ENCODE measurements at regions not wholly inside any gene's neighbourhood (a gene's known extent, or its start where the extent isn't known, plus 50 kb on each side); places are given as distances from the start of the nearest gene placed in this dataset.

DNA sequence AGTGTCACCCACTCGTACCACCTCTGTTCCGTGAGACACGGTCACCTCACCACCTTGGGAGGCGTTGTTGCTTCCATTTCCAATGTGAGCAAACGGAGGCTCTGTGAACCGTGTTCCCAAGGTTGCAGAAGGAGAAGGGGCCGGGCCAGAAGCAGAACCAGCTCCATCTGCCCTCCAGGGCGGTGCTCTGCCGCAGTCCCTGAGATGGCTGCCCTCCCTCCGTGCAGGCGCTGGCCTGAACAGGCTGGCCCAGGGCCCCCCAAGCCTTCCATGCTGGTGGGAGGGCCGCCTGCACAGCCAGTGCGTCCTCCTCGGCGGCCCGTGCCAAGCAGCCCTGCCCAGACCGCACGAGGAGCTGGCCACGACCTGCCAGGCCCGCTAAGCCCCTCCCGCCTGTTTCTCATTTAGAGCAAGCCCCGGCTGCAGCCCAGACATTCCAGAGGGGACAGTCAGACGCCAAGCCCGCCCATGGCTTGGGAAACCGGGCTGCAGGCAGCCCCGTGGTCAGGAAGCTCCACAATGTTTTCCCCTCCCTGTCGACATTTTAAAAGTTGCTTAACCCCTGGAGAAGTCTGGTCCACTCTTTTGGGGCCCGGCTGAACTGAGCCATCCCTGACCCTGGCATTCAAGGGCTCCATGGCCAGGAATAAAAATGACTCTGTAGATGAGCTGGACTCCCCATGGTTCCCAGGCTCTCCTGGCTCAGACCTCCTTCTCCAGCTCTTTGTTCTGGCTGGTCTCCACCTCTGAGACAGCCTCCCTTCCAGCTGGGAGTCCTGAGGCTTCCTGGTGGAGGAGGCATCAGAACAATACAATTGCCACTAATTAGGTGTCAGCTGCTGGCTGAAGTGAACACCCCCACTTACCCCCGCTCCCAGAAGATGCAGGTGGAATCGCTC, 236.0 kb downstream of the BCL11B start:
- TF ChIP-seq, protein P1, sequence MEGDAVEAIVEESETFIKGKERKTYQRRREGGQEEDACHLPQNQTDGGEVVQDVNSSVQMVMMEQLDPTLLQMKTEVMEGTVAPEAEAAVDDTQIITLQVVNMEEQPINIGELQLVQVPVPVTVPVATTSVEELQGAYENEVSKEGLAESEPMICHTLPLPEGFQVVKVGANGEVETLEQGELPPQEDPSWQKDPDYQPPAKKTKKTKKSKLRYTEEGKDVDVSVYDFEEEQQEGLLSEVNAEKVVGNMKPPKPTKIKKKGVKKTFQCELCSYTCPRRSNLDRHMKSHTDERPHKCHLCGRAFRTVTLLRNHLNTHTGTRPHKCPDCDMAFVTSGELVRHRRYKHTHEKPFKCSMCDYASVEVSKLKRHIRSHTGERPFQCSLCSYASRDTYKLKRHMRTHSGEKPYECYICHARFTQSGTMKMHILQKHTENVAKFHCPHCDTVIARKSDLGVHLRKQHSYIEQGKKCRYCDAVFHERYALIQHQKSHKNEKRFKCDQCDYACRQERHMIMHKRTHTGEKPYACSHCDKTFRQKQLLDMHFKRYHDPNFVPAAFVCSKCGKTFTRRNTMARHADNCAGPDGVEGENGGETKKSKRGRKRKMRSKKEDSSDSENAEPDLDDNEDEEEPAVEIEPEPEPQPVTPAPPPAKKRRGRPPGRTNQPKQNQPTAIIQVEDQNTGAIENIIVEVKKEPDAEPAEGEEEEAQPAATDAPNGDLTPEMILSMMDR (IDR thresholded peaks at IDR 0.05) = no peak
- no peak for TF ChIP-seq POLR2A (IDR thresholded peaks at IDR 0.05)
- no peak for TF ChIP-seq EP300 (IDR thresholded peaks at IDR 0.05)

Measured in suprapubic skin (tissue), 3 donors.